Hematopoietic multipotent progenitor cell treated with erythropoietin and hydrocortisone succinate and interleukin-3 and kit ligand, for 17 days (in vitro differentiated cells): ENCODE measurements at regions not wholly inside any gene's neighbourhood (a gene's known extent, or its start where the extent isn't known, plus 50 kb on each side); places are given as distances from the start of the nearest gene placed in this dataset.

ENCODE experiments used
- DNase-seq: peaks from one replicate; pipeline ENCODE4 v3.0.0-alpha.2; 2015; ENCODE audit warnings: low spot score

GRCh38 chr17:73694491-73694890 lies 50.2 kb upstream of the SDK2 start:
- DNase-seq = no peak

- no peak for DNase-seq
Observed at GRCh38 chr17:73695035-73695738, 50.9 kb upstream of the SDK2 start.

GRCh38 chr17:73696251-73696650 lies 52.0 kb upstream of the SDK2 start:
- DNase-seq = no peak

DNA sequence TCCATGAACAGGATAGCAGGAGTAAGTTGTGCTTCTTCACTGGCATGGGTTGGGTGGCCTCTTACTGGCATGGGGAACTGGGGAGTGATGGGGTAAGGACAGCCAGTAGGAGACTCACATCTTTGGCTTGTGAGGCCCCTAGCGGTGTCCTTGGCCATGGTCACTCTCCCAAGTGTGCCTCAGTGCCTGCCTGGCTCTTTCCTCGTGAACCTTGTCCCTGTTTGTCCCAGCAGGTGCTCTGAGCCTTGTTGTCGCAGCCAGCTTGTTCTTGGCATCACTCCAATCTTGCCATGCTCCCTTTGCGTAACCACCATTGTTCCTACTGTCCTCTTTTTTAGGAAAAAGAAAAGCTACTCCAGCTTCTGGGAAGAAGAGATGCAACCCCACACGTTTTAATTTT lies 53.6 kb upstream of the SDK2 start:
- DNase-seq = no peak

DNA sequence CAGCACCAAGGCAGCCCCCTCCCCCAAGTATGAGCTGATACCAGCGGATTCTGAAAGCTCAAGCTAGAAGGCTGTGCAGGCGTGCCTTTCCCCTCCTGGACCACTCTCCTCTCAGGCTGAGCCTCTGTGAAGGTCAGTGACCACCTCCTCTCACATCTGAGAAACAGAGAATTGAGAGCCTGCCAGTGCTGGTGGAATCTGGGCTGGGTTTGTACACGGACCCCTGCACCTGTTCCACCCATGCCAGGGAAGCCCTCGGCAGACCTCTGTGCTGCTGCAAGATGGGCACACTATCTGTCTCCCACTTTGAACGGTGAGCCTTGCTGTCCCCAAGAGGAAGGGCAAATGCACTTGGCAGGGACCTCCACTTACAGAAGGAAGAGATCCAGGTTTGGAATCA lies 54.7 kb upstream of the SDK2 start:
- no peak for DNase-seq

- DNase-seq = no peak
Observed at GRCh38 chr17:73701701-73702100, 57.5 kb upstream of the SDK2 start.

DNA sequence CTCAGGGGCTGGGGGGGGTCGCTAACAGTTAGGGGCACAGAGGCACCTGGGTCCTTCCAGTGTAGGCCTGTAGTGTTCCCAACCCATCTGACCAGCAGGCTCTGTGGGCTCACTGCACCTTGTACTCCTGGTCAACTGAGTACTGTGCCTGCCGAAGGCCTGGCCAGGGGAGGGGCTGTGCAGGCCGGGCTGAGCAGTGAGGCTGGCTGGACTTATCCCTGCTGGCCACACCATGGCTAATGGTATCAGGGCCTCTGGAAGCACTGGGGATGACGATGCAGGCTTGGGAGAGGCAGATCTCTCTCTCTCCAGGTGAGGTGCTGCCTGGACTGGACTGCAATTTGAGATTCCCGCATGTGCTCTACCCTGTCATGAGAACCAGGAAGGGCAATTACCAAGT lies 58.9 kb upstream of the SDK2 start:
- no peak for DNase-seq

GRCh38 chr17:73703917-73704316 lies 59.7 kb upstream of the SDK2 start:
- no peak for DNase-seq

- no peak for DNase-seq
Observed at GRCh38 chr17:73705594-73705993, 61.3 kb upstream of the SDK2 start.

GRCh38 chr17:73706428-73706827 lies 62.2 kb upstream of the SDK2 start:
- no peak for DNase-seq

- no peak for DNase-seq
Observed at GRCh38 chr17:73706858-73707257, 62.6 kb upstream of the SDK2 start.

GRCh38 chr17:73707358-73707757 lies 63.1 kb upstream of the SDK2 start:
- DNase-seq = no peak

GRCh38 chr17:73710095-73710592 lies 65.9 kb upstream of the SDK2 start:
- peak; percentile 65 for DNase-seq

DNA sequence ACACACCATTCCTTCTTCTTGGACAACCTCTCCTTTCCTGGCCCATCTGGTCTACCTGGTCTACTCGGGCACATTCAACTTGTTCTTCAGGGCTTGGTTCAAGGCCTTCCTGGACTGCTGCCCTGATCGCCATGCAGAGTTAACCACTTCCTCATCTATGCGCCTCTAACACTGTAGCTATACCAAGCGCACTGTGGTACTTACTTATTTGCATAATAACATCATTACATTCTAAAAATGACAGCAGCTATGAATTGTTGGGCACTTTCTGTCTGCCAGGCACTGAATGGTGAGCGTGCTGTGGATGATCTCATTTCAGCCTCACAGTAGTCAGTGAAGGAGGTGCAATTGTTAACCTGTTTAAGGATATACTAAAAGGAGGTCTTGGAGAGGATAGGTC lies 66.9 kb upstream of the SDK2 start:
- DNase-seq = no peak

DNA sequence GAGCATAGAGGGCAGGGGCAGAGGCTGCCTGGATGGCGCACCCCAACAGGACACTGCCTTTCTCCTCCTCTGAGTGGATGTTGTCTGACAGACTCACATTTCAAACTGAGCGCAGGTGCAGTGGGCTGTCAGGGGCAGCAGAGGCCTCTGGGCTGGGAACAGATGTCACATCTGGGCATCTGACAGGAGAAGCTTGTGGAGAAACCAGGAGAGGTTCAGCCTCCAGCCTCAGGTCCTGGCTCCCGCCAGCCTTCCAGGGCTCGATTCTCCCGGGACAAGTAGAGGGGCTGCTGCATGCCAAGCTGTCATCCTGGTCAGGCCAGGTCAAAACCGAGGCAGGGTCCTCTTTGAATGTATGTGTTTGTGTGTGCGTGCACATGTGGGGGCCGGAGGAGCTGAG lies 67.7 kb upstream of the SDK2 start:
- DNase-seq = no peak

DNA sequence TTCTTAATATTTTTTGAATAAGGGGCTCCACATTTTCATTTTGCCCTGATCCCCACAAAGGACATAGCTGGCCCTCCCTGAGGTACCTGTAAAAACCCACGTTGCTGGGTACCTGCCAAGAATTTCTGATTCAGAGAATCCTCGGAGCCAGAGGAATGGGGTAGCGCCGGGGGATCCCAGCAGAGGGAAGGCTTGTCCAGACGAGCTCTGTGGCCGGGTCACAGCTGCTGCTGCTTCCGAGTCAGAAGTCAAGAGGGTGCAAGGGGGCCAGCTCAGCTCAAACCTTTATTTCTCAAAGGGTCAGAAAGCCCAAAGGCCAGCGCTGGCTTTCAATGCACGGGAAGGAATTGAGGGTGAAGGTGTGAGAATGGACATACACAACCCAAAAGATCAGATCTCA lies 68.9 kb upstream of the SDK2 start:
- no peak for DNase-seq

DNA sequence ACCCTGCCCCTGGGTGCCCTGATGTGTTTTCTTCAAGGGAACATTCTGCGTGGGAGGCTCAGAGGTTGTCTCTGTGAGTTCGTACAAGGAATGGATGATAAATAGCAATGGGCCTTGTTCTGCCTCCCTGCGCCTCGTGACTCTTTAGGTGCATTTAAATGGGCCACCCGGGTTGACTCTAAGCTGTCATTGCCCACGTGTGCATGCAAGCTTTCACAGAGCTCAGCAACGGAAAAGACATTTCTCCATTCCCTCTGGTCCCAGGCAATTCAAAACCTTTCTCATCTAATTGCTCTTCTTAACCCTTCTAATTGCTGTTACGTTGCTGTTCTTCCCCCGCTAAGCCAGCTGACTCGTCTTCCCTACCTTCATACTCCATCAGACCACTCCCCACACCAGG lies 71.5 kb upstream of the SDK2 start:
- DNase-seq = no peak

DNA sequence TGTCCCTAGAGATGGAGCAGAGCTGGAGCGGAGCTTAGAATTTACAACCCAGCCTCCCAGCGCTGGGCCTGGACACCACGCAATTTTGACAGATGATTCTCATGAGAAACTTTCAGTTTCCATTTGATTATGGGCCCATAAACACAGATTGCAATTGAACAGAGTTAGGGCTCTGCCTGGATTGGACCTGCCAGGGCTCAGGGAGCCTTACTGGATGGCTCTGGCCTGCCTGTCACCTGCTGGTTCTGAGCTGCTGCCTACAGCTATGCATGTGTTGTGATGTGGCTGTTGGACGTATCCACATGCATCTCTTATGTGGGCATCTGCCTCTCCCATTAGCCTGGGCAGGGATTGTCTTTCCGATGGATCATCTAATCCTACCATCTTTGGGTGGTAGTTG lies 73.4 kb upstream of the SDK2 start:
- DNase-seq = no peak

- DNase-seq = no peak
Observed at GRCh38 chr17:73718362-73718761, 74.1 kb upstream of the SDK2 start.

DNA sequence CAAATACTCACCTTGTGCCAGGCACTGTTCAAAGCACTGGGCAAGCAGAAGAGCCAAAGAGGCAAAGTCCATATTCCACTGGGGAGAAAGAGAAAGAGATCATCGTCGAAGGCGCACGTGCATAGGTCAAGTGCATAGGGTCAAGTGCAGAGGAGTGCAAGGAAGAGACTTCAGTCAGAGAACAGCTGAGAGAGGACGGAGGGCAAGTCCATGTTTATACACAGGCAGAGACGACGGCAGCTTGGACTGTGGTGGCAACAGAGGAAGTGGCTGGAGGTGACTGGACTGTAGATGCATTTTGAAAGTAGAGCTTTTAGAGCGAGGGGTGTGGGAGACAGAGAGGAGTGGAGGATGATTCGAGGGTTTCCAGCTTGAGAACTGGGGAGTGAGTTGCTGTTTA lies 74.7 kb upstream of the SDK2 start:
- DNase-seq = no peak

GRCh38 chr17:73719588-73720071 lies 75.4 kb upstream of the SDK2 start:
- DNase-seq = no peak

- no peak for DNase-seq
Observed at GRCh38 chr17:73720187-73720834, 76.1 kb upstream of the SDK2 start.

- DNase-seq = no peak
Observed at GRCh38 chr17:73722165-73722564, 77.9 kb upstream of the SDK2 start.

DNA sequence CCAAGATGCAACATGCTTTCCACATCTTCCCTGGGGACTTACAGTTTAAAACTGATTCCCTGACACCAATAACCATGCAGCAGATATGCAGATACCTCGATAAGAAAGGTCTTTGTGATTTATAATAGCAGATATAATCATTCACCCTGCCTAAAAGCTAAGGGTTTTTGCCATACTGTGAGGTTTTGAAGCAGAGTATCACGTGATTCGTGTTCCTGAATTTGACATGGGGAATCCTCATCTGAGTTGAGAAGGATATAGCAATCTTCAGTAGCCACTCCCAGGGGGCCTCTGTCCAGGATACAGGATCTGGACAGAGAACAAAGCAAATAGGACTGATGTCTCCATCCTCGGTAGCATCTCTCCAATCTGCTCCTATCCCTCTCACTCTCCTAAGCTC lies 79.1 kb upstream of the SDK2 start:
- no peak for DNase-seq
